ENCODE measurements at regions not wholly inside any gene's neighbourhood (a gene's known extent, or its start where the extent isn't known, plus 50 kb on each side); places are given as distances from the start of the nearest gene placed in this dataset.

DNA sequence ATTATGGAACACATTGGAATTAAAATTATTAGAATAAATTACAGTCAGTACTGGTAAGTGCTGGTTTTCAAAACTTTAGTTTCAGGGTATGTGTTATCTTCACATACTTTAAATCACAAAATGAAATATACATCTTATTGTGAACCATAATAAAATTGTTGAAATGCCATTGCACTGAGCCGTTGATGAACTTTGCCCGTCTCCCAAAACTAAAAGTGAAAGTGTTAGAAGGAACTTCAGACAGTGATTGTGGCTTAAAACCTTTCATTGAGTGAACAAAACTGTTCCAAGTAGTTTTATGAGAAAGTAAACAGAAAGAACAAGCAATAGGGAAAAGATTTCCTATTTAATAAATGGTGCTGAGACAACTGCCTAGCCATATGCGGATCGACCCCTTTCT, 811.6 kb downstream of the PLCL1 start:
- Histone ChIP-seq H3K27me3 (ENCODE audit: control insufficient read depth in 2 of 2, insufficient read depth in 2 of 2, low read length in 2 of 2) (no peaks in the 10 kb centered on the region), H3K4me1 (replicated peaks in 1 of 2; ENCODE audit: control insufficient read depth in 2 of 2, insufficient read depth in 2 of 2, low read length in 2 of 2) (no peaks in the 10 kb centered on the region), H2AFZ (ENCODE audit: low read depth, low read length) (no peak overlapping the region), H3K4me2 (ENCODE audit: insufficient read depth, low read length) (no peak overlapping the region), H3K27ac (ENCODE audit: extremely low read depth, low read depth, low read length) (no peak overlapping the region), H3K9ac (ENCODE audit: insufficient read depth in 1 of 2, low read depth in 2 of 2, low read length in 2 of 2) (no peak overlapping the region), H4K20me1 (replicated peaks; ENCODE audit: control insufficient read depth, insufficient read depth, low read length) (no peaks in the 10 kb centered on the region), H3K79me2 (ENCODE audit: control insufficient read depth, insufficient read depth, low read length) (no peaks in the 10 kb centered on the region), H3K9me1 (ENCODE audit: control insufficient read depth, insufficient read depth, low read length) (no peaks in the 10 kb centered on the region), H3K36me3 (ENCODE audit: control insufficient read depth, insufficient read depth, low read length) (no peaks in the 10 kb centered on the region), H3K9me3 (replicated peaks; ENCODE audit: control insufficient read depth, insufficient read depth, low read depth, low read length) (no peaks in the 10 kb centered on the region), H3K4me3 (no peak overlapping the region)
- ATAC-seq (no peak), FAIRE-seq (no peak), DNase-seq (ENCODE audit: extremely low read depth in 1 of 4, low spot score in 3 of 4) (no peak)
- TF ChIP-seq CBFA2T3 (IDR thresholded peaks at IDR 0.05), result no peak
- TF ChIP-seq STAG1 (CRISPR knock-in tag; IDR thresholded peaks at IDR 0.05; ENCODE audit: borderline replicate concordance), result no peak
- TF ChIP-seq SRSF1 (IDR thresholded peaks at IDR 0.05; ENCODE audit: low read depth, low read length), result no peak
- no peak for TF ChIP-seq RBM25 (IDR thresholded peaks at IDR 0.05; ENCODE audit: low read depth, low read length, severe bottlenecking)
- TF ChIP-seq ZNF41 (CRISPR knock-in tag; conservative IDR thresholded peaks at IDR 0.05), result no peak
- no peak for TF ChIP-seq CHD7 (IDR thresholded peaks at IDR 0.05; ENCODE audit: low read depth, low read length)
- TF ChIP-seq ASH1L (IDR thresholded peaks at IDR 0.05; ENCODE audit: borderline replicate concordance, low read depth, partially characterized antibody), result no peak
- no peak for TF ChIP-seq ATF1 (CRISPR knock-in tag; IDR thresholded peaks at IDR 0.05)
- TF ChIP-seq ATF1 (tag; IDR thresholded peaks at IDR 0.05), result no peak
- POLR2A ChIA-PET, result no interaction called here
- CTCF ChIA-PET (ENCODE audit: low intra/inter-chr PET ratio), result no interaction called here
- intact Hi-C loops (cut with micrococcal nuclease) (no loop called here), in situ Hi-C loops (cut with MboI) (no loop called here)
- 6% methylated on average over 4 of the region's 4 CpGs for WGBS (ENCODE audit: insufficient coverage, low coverage, missing lambda C conversion rate)
- BruUV-seq (replicated peaks), result no TSS peak
